HepG2 (cell line): ENCODE measurements at regions not wholly inside any gene's neighbourhood (a gene's known extent, or its start where the extent isn't known, plus 50 kb on each side); places are given as distances from the start of the nearest gene placed in this dataset.

Source experiments
- ATAC-seq: fragments of 200-7000 bp; cut with Tn5 transposase; 3 replicates; pipeline ENCODE4 v1.9.1; 2020; ENCODE audit warnings: mild to moderate bottlenecking, moderate library complexity
- BruUV-seq: library from RNA; stranded (reverse); fragments of 400-500 nt; replicated peaks from 2 replicates; lab custom pipeline; 2021; lab: Mats Ljungman, UMichigan
- CTCF ChIA-PET: fragments of 300-600 bp; formaldehyde crosslinking; extraction: SDS; loops from one replicate; lab custom pipeline; 2021; ENCODE audit warnings: low total read pairs, inconsistent platforms, low intra/inter-chr PET ratio; lab: Yijun Ruan, JAX
- POLR2A ChIA-PET: fragments of 350-600 bp; sonication (Branson Sonifier 250); formaldehyde crosslinking; loops from one replicate; lab custom pipeline; 2020; ENCODE audit warnings: antibody characterized with exemption, inconsistent platforms; lab: Yijun Ruan, JAX
- DNase-seq: peaks from one replicate; pipeline ENCODE4 v3.0.0-alpha.2; 2015; ENCODE audit warnings: low spot score
- FAIRE-seq: peaks from 3 replicates; lab custom pipeline; 2011; peaks lifted over from hg19 to GRCh38; lab: Jason Lieb, UNC
- H2AFZ ChIP-seq: one replicate; pipeline ENCODE4 v1.6.1; 2011; ENCODE audit warnings: low read length, inconsistent platforms
- H3K27ac ChIP-seq: fragments of 300-600 bp; 3 replicates; pipeline ENCODE4 v1.8.0; 2011; ENCODE audit warnings: mixed run types, mild to moderate bottlenecking, mixed read lengths, low read length, inconsistent platforms; ENCODE audit not compliant: insufficient read depth; ENCODE audit errors: extremely low read length
- H3K27me3 ChIP-seq, 2 experiments: fragments of 200-600 bp in 1 of 2; 2 replicates in 1 of 2; 3 replicates in 1 of 2; pipeline versions ENCODE4 v1.6.0 to v1.8.0; 2011; ENCODE audit warnings: low read length in 2 of 2, mild to moderate bottlenecking in 2 of 2, moderate library complexity in 2 of 2, inconsistent platforms in 1 of 2; ENCODE audit not compliant: insufficient read depth in 2 of 2, control insufficient read depth in 1 of 2
- H3K36me3 ChIP-seq, 2 experiments: fragments of 200-600 bp in 1 of 2; replicated peaks in 1 of 2; 2 replicates in 1 of 2; 3 replicates in 1 of 2; pipeline versions ENCODE4 v1.5.1 to v1.8.0; 2011; ENCODE audit warnings: low read length in 2 of 2, inconsistent platforms in 1 of 2; ENCODE audit not compliant: insufficient read depth in 2 of 2, control insufficient read depth in 1 of 2
- H3K4me1 ChIP-seq: 2 replicates; pipeline ENCODE4 v1.5.1; 2012; ENCODE audit warnings: low read length, inconsistent platforms; ENCODE audit not compliant: insufficient read depth
- H3K4me2 ChIP-seq: 2 replicates; pipeline ENCODE4 v1.6.0; 2011; ENCODE audit warnings: low read depth, low read length, inconsistent platforms
- H3K4me3 ChIP-seq, 3 experiments: fragments of 200-600 bp in 1 of 3; sonication (generic), shearing (Covaris generic) in 1 of 3; replicated peaks in 1 of 3; 2 replicates each; pipeline ENCODE4 v1.5.1; 2011 to 2016; ENCODE audit warnings: low read length in 3 of 3, inconsistent platforms in 2 of 3, low read depth in 2 of 3, mild to moderate bottlenecking in 2 of 3, control low read depth in 1 of 3, mixed read lengths in 1 of 3; ENCODE audit not compliant: insufficient read depth in 1 of 3
- H3K79me2 ChIP-seq: one replicate; pipeline ENCODE4 v1.6.1; 2011; ENCODE audit warnings: low read length, inconsistent platforms; ENCODE audit not compliant: insufficient read depth
- H3K9ac ChIP-seq: 2 replicates; pipeline ENCODE4 v1.6.0; 2011; ENCODE audit warnings: mild to moderate bottlenecking, low read depth, low read length, inconsistent platforms; ENCODE audit not compliant: insufficient read depth
- H3K9me3 ChIP-seq: 2 replicates; pipeline ENCODE4 v1.5.1; 2012; ENCODE audit warnings: mild to moderate bottlenecking, low read length
- H4K20me1 ChIP-seq: 2 replicates; pipeline ENCODE4 v1.6.0; 2011; ENCODE audit warnings: inconsistent platforms, mild to moderate bottlenecking, low read length, moderate library complexity; ENCODE audit not compliant: insufficient read depth
- ATF2 ChIP-seq: sonication (generic); formaldehyde crosslinking; IDR thresholded peaks from 2 replicates; pipeline ENCODE4 v1.4.0; 2020; ENCODE audit warnings: missing genetic modification reagents
- CREM ChIP-seq, 2 experiments: sonication (generic) in 1 of 2; formaldehyde crosslinking in 1 of 2; IDR thresholded peaks; 2 replicates each; pipeline versions ENCODE4 v1.4.0 to v1.6.1; 2016 to 2020; ENCODE audit warnings: antibody characterized with exemption in 1 of 2, mild to moderate bottlenecking in 1 of 2, missing genetic modification reagents in 1 of 2
- DNMT3B ChIP-seq: conservative IDR thresholded peaks from 2 replicates; pipeline ENCODE4 v1.6.1; 2016; ENCODE audit warnings: missing biosample characterization, control low read depth
- DZIP1 ChIP-seq: sonication (generic); formaldehyde crosslinking; IDR thresholded peaks from 2 replicates; pipeline ENCODE4 v1.5.0; 2020; ENCODE audit warnings: mild to moderate bottlenecking, missing genetic modification reagents
- IRX3 ChIP-seq: sonication (generic); formaldehyde crosslinking; IDR thresholded peaks from 2 replicates; pipeline ENCODE4 v1.8.1; 2023; ENCODE audit warnings: mild to moderate bottlenecking, low read depth, missing genetic modification reagents, borderline replicate concordance
- KDM6A ChIP-seq: IDR thresholded peaks from 2 replicates; pipeline ENCODE4 v1.6.1; 2016; ENCODE audit warnings: low read depth
- NRL ChIP-seq: sonication (generic); formaldehyde crosslinking; IDR thresholded peaks from 2 replicates; pipeline ENCODE4 v1.5.0; 2020; ENCODE audit warnings: missing genetic modification reagents, mild to moderate bottlenecking, moderate library complexity, borderline replicate concordance
- SRSF4 ChIP-seq: fragments of 200-400 bp; formaldehyde crosslinking; IDR thresholded peaks from one replicate; pipeline ENCODE4 v1.6.1; 2018; ENCODE audit warnings: mild to moderate bottlenecking, low read depth, low read length, moderate library complexity; ENCODE audit not compliant: poor library complexity, severe bottlenecking
- ZKSCAN8 ChIP-seq: IDR thresholded peaks from 2 replicates; pipeline ENCODE4 v1.6.1; 2016; ENCODE audit warnings: borderline replicate concordance, missing genetic modification reagents, missing compliant biosample characterization
- WGBS: methylation state at CpG from one replicate; pipeline ENCODE4 v1.1.6; 2017; ENCODE audit warnings: low lambda C conversion rate; 5-methylcytosine and 5-hydroxymethylcytosine counted together
- in situ Hi-C: cut with HindIII; loops from 2 replicates; pipeline ENCODE4 v1.10.0; 2017; ENCODE audit warnings: low pct_unique_long_range_greater_than_20kb; ENCODE audit not compliant: extremely low pct_ligation_motif_present
- intact Hi-C: fragments of 100-400 bp; cut with micrococcal nuclease; formaldehyde crosslinking; loops from one replicate; pipeline ENCODE4 v1.10.0; 2022; ENCODE audit not compliant: unreplicated experiment

GRCh38 chr5:105503950-105504349 is 1941.4 kb upstream of the NUDT12 start:
- ChIA-PET CTCF (no interaction called here), POLR2A (no interaction called here)
- DNase-seq (no peak), ATAC-seq (no peak), FAIRE-seq (no peak)
- H3K9me3 ChIP-seq: no peaks in the 10 kb centered on the region
- H2AFZ ChIP-seq: no peak overlapping the region
- 3% methylated on average over 1 of the region's 1 CpG for WGBS
- TF ChIP-seq SRSF4 (no peak), ZKSCAN8 (no peak), ATF2 (CRISPR knock-in tag) (no peak), DNMT3B (no peak), KDM6A (CRISPR knock-in tag) (no peak)
- intact Hi-C loops: no loop called here
- no peaks in the 10 kb centered on the region for H3K4me1 ChIP-seq
- in situ Hi-C loops: no loop called here
- no peaks in the 10 kb centered on the region for H3K36me3 ChIP-seq
- no peak overlapping the region for H3K9ac ChIP-seq
- no peak overlapping the region for H3K4me2 ChIP-seq
- no peaks in the 10 kb centered on the region for H4K20me1 ChIP-seq
- H3K27me3 ChIP-seq: no peaks in the 10 kb centered on the region
- no peak overlapping the region for H3K27ac ChIP-seq
- no TSS peak for BruUV-seq
- H3K4me3 ChIP-seq: no peak overlapping the region
- H3K79me2 ChIP-seq: no peaks in the 10 kb centered on the region

GRCh38 chr5:105501315-105501714 is 1938.7 kb upstream of the NUDT12 start:
- Histone ChIP-seq H3K9me3 (no peaks in the 10 kb centered on the region), H3K4me1 (no peaks in the 10 kb centered on the region), H2AFZ (no peak overlapping the region), H3K4me2 (no peak overlapping the region), H3K27me3 (no peaks in the 10 kb centered on the region), H3K36me3 (no peaks in the 10 kb centered on the region), H3K79me2 (no peaks in the 10 kb centered on the region), H3K4me3 (no peak overlapping the region), H4K20me1 (no peaks in the 10 kb centered on the region), H3K9ac (no peak overlapping the region), H3K27ac (no peak overlapping the region)
- in situ Hi-C loops: no loop called here
- no TSS peak for BruUV-seq
- WGBS: no CpG with 5 or more reads among the region's 1 CpG
- POLR2A ChIA-PET: no interaction called here
- FAIRE-seq (no peak), DNase-seq (no peak), ATAC-seq (no peak)
- TF ChIP-seq DZIP1 (no peak), CREM (IDR thresholded peaks at IDR 0.05) (no peak), CREM (CRISPR knock-in tag; IDR thresholded peaks at IDR 0.05) (no peak), NRL (CRISPR knock-in tag) (no peak), IRX3 (CRISPR knock-in tag) (no peak)
- intact Hi-C loops: no loop called here
- CTCF ChIA-PET: no interaction called here
